OCI-LY7 (cell line): ENCODE measurements at regions not wholly inside any gene's neighbourhood (a gene's known extent, or its start where the extent isn't known, plus 50 kb on each side); places are given as distances from the start of the nearest gene placed in this dataset.

Experiments used
- BruUV-seq: library from RNA; stranded (reverse); fragments of 400-500 nt; replicated peaks from 2 replicates; lab custom pipeline; 2021; lab: Mats Ljungman, UMichigan
- CTCF ChIA-PET: fragments of 300-600 bp; sonication (Branson Sonifier 250); formaldehyde crosslinking; loops from one replicate; lab custom pipeline; 2022; ENCODE audit warnings: antibody characterized with exemption; ENCODE audit not compliant: unreplicated experiment; lab: Charles Lee
- POLR2A ChIA-PET: fragments of 300-600 bp; sonication (Branson Sonifier 250); formaldehyde crosslinking; loops from one replicate; lab custom pipeline; 2022; ENCODE audit warnings: antibody characterized with exemption; lab: Charles Lee
- DNase-seq: peaks from one replicate; pipeline ENCODE4 v3.0.0-alpha.2; 2015; ENCODE audit warnings: low spot score
- H2AFZ ChIP-seq: fragments of 200-600 bp; sonication (generic), shearing (Covaris generic); 2 replicates; pipeline ENCODE4 v1.6.1; 2014; ENCODE audit warnings: mild to moderate bottlenecking, antibody characterized with exemption, low read length, moderate library complexity
- H3K27ac ChIP-seq: fragments of 200-600 bp; sonication (generic); 2 replicates; pipeline ENCODE4 v1.5.1; 2014; ENCODE audit warnings: mixed run types, low read depth, mild to moderate bottlenecking, moderate library complexity, low read length, inconsistent platforms; ENCODE audit not compliant: poor library complexity, severe bottlenecking
- H3K36me3 ChIP-seq: fragments of 200-600 bp; sonication (generic); 2 replicates; pipeline ENCODE4 v1.6.1; 2014; ENCODE audit warnings: mild to moderate bottlenecking, antibody characterized with exemption, low read length, moderate library complexity, mixed read lengths; ENCODE audit not compliant: insufficient read depth
- H3K4me1 ChIP-seq: fragments of 200-600 bp; sonication (generic); 2 replicates; pipeline ENCODE4 v1.5.1; 2014; ENCODE audit warnings: mild to moderate bottlenecking, low read length; ENCODE audit not compliant: insufficient read depth, poor library complexity, severe bottlenecking
- H3K4me2 ChIP-seq: fragments of 200-600 bp; sonication (generic); 2 replicates; pipeline ENCODE4 v1.6.1; 2014; ENCODE audit warnings: mild to moderate bottlenecking, low read length
- H3K4me3 ChIP-seq: fragments of 200-600 bp; sonication (generic); 2 replicates; pipeline ENCODE4 v1.5.1; 2014; ENCODE audit warnings: mild to moderate bottlenecking, low read depth, low read length; ENCODE audit not compliant: poor library complexity, severe bottlenecking
- H3K79me2 ChIP-seq: fragments of 200-600 bp; sonication (generic); 2 replicates; pipeline ENCODE4 v1.6.1; 2016; ENCODE audit warnings: low read depth, mild to moderate bottlenecking, low read length, moderate library complexity, mixed read lengths; ENCODE audit not compliant: insufficient read depth
- H3K9me2 ChIP-seq: fragments of 200-600 bp; sonication (generic); 2 replicates; pipeline ENCODE4 v1.6.1; 2016; ENCODE audit warnings: mild to moderate bottlenecking, low read length, mixed read lengths; ENCODE audit not compliant: insufficient read depth
- H3K9me3 ChIP-seq: fragments of 200-600 bp; sonication (generic); 2 replicates; pipeline ENCODE4 v1.6.1; 2014; ENCODE audit warnings: mild to moderate bottlenecking, mixed run types, low read length, mixed read lengths
- H4K20me1 ChIP-seq: fragments of 200-600 bp; sonication (generic); 2 replicates; pipeline ENCODE4 v1.6.1; 2014; ENCODE audit warnings: mild to moderate bottlenecking, antibody characterized with exemption, low read length, moderate library complexity, mixed read lengths; ENCODE audit not compliant: insufficient read depth
- EZH2phosphoT487 ChIP-seq: fragments of 200-600 bp; sonication (generic); IDR thresholded peaks from 2 replicates; pipeline ENCODE4 v1.6.1; 2018; ENCODE audit warnings: low read depth, borderline replicate concordance, mild to moderate bottlenecking, mixed run types, antibody characterized with exemption, low read length, moderate library complexity, mixed read lengths
- intact Hi-C: fragments of 100-400 bp; cut with micrococcal nuclease; formaldehyde crosslinking; loops from one replicate; pipeline ENCODE4 v1.10.0; 2022; ENCODE audit not compliant: unreplicated experiment
- TF ChIP-seq, protein P1 (sequence below): fragments of 200-600 bp; sonication (generic); conservative IDR thresholded peaks from 2 replicates; pipeline ENCODE4 v1.5.1; 2014; ENCODE audit warnings: mild to moderate bottlenecking, antibody characterized with exemption, low read length, moderate library complexity, mixed read lengths

DNA sequence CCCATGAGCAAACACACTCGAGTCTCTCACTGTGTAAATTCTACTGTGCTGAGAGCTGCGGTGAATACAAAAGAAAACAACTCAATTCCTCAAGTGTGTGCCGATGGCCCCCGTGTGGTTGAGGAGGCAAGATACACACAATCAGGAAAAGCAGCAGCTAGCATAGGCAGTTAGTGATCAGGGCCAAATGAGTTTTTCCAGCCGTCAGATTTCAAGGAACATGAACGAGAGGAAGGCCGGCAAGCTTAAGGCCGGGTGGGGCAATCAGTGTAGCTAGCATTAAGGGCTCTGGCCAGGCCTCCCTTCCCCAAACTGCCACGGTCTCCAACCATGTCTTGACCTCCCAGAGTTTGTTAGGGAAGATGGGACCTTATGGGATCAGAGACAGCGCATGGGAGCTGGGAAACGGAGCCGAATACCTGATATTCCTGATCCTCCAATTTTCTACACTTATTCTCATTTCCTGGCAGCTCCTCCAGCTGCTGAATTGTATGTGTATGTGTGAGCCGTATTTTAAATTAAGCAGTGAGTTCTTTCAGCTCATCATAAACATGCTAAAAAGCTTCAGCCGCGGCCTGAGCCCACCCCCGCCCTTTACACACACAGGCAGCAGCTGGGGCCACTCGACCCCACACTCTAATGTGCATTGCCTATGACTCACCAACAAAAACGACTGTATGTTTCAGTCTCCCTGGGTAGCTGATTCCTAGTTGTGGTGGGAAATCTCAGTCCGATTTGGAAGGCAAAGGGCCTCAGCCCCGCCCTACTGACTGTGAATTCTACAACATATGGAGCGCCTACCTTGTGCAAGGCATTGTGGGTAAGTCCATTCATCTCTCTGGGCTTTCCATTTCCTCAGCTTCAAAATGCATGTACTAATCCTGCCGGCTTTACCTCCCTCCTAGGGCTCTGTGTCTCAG is 59.9 kb downstream of the RTL9 start:
- Histone ChIP-seq H3K9me2 (no peaks in the 10 kb centered on the region), H3K79me2 (no peaks in the 10 kb centered on the region), H3K9me3 (no peaks in the 10 kb centered on the region), H3K4me1 (peaks cover 3% of the 10 kb centered on the region), H3K4me2 (no peak overlapping the region), H2AFZ (no peak overlapping the region), H3K27ac (no peak overlapping the region), H3K4me3 (no peak overlapping the region), H4K20me1 (no peaks in the 10 kb centered on the region), H3K36me3 (no peaks in the 10 kb centered on the region)
- TF ChIP-seq EZH2phosphoT487, result no peak
- TF ChIP-seq, protein P1, sequence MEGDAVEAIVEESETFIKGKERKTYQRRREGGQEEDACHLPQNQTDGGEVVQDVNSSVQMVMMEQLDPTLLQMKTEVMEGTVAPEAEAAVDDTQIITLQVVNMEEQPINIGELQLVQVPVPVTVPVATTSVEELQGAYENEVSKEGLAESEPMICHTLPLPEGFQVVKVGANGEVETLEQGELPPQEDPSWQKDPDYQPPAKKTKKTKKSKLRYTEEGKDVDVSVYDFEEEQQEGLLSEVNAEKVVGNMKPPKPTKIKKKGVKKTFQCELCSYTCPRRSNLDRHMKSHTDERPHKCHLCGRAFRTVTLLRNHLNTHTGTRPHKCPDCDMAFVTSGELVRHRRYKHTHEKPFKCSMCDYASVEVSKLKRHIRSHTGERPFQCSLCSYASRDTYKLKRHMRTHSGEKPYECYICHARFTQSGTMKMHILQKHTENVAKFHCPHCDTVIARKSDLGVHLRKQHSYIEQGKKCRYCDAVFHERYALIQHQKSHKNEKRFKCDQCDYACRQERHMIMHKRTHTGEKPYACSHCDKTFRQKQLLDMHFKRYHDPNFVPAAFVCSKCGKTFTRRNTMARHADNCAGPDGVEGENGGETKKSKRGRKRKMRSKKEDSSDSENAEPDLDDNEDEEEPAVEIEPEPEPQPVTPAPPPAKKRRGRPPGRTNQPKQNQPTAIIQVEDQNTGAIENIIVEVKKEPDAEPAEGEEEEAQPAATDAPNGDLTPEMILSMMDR, result no peak
- DNase-seq, result no peak
- CTCF ChIA-PET, result no interaction called here
- BruUV-seq, result no TSS peak
- POLR2A ChIA-PET, result interaction anchor here (0.6 to 0.7 kb wide), 3 partner anchors 17 to 260 kb away, joined by 3 read pairs; no protein-coding TSS in a partner anchor
- intact Hi-C loops, result no loop called here

DNA sequence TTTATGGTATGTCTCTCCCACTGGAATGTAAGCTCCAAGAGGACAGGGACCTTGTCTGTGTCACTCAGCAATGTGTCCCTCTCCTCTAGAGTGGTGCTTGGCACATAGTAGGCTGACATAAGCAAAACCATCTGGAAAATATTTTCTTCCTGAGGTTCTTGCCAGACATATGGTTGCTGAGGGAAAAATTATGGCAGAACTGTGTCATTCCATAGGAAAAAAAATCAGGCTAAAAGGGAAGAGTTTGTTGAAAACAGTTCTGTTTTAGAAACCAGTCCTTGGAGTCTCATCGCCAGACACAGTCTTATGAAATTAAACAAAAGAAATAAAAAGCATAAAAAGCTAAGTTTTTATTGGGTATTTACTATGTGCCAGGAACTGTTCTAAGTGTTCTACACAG is 60.9 kb downstream of the RTL9 start:
- ChIA-PET CTCF (no interaction called here), POLR2A (interaction anchor here (0.7 kb wide), 1 partner anchor 271 kb away, joined by 3 read pairs; no protein-coding TSS in a partner anchor)
- Histone ChIP-seq H3K79me2 (no peaks in the 10 kb centered on the region), H4K20me1 (no peaks in the 10 kb centered on the region), H3K36me3 (no peaks in the 10 kb centered on the region), H2AFZ (no peak overlapping the region), H3K4me1 (peaks cover 3% of the 10 kb centered on the region), H3K27ac (no peak overlapping the region), H3K4me3 (no peak overlapping the region), H3K9me3 (no peaks in the 10 kb centered on the region), H3K9me2 (no peaks in the 10 kb centered on the region), H3K4me2 (no peak overlapping the region)
- DNase-seq, result no peak
- TF ChIP-seq, protein P1, result no peak
- no peak for TF ChIP-seq EZH2phosphoT487
- intact Hi-C loops, result no loop called here
- BruUV-seq, result no TSS peak
